Neural progenitor cell (in vitro differentiated cells): ENCODE measurements at regions not wholly inside any gene's neighbourhood (a gene's known extent, or its start where the extent isn't known, plus 50 kb on each side); places are given as distances from the start of the nearest gene placed in this dataset.

Experiments used
- DNase-seq: peaks from one replicate; pipeline ENCODE4 v3.0.0-alpha.2; 2016; ENCODE audit warnings: low spot score
- H2AFZ ChIP-seq: fragments of 200-600 bp; sonication (generic); replicated peaks from 2 replicates; pipeline ENCODE4 v1.6.1; 2016; ENCODE audit warnings: antibody characterized with exemption
- H3F3A ChIP-seq: fragments of 200-600 bp; sonication (generic); 2 replicates; pipeline ENCODE4 v1.6.1; 2016; ENCODE audit warnings: antibody characterized with exemption, low read depth
- H3K27ac ChIP-seq: fragments of 200-600 bp; sonication (generic); 2 replicates; pipeline ENCODE4 v1.5.1; 2016; ENCODE audit warnings: mild to moderate bottlenecking
- H3K27me3 ChIP-seq: fragments of 200-600 bp; sonication (generic); 2 replicates; pipeline ENCODE4 v1.6.1; 2016; ENCODE audit warnings: mild to moderate bottlenecking, moderate library complexity
- H3K36me3 ChIP-seq: fragments of 200-600 bp; sonication (generic); 2 replicates; pipeline ENCODE4 v1.5.1; 2016
- H3K4me1 ChIP-seq: fragments of 200-600 bp; sonication (generic); 2 replicates; pipeline ENCODE4 v1.6.1; 2016; ENCODE audit warnings: mixed run types
- H3K4me2 ChIP-seq: fragments of 200-600 bp; sonication (generic); 2 replicates; pipeline ENCODE4 v1.6.1; 2016
- H3K4me3 ChIP-seq: fragments of 200-600 bp; sonication (generic); 2 replicates; pipeline ENCODE4 v1.5.1; 2016
- H3K79me2 ChIP-seq: fragments of 200-600 bp; sonication (generic); 2 replicates; pipeline ENCODE4 v1.6.1; 2016; ENCODE audit warnings: low read depth
- H3K9ac ChIP-seq: fragments of 200-600 bp; sonication (generic); 2 replicates; pipeline ENCODE4 v1.6.1; 2016
- H3K9me3 ChIP-seq: fragments of 200-600 bp; sonication (generic); 2 replicates; pipeline ENCODE4 v1.5.1; 2016; ENCODE audit warnings: low read depth
- H4K20me1 ChIP-seq: fragments of 200-600 bp; sonication (generic); 2 replicates; pipeline ENCODE4 v1.6.1; 2016; ENCODE audit warnings: low read depth
- H3K27ac Mint-ChIP-seq: 3 replicates; pipeline ENCODE4 v1.8.0; 2021; ENCODE audit warnings: mixed read lengths
- H3K27me3 Mint-ChIP-seq: 2 replicates; pipeline ENCODE4 v1.8.0; 2022; ENCODE audit warnings: low read depth, mild to moderate bottlenecking, inconsistent platforms, moderate library complexity, mixed read lengths; ENCODE audit not compliant: insufficient read depth
- H3K36me3 Mint-ChIP-seq: 3 replicates; pipeline ENCODE4 v1.8.0; 2021; ENCODE audit warnings: mixed read lengths
- H3K4me1 Mint-ChIP-seq: 3 replicates; pipeline ENCODE4 v1.8.0; 2021; ENCODE audit warnings: mixed read lengths
- H3K4me3 Mint-ChIP-seq: 3 replicates; pipeline ENCODE4 v1.8.0; 2021; ENCODE audit warnings: mild to moderate bottlenecking, moderate library complexity, mixed read lengths
- H3K9me3 Mint-ChIP-seq: 3 replicates; pipeline ENCODE4 v1.8.0; 2020; ENCODE audit warnings: mixed read lengths
- CTCF ChIP-seq: fragments of 200-600 bp; sonication (generic); IDR thresholded peaks from 2 replicates; pipeline ENCODE4 v1.5.1; 2017; ENCODE audit warnings: antibody characterized with exemption, mild to moderate bottlenecking
- EZH2 ChIP-seq: fragments of 200-600 bp; sonication (generic); IDR thresholded peaks from 2 replicates; pipeline ENCODE4 v1.6.1; 2017; ENCODE audit warnings: antibody characterized with exemption, mild to moderate bottlenecking, moderate library complexity
- EZH2phosphoT487 ChIP-seq: fragments of 200-600 bp; sonication (generic); IDR thresholded peaks from 2 replicates; pipeline ENCODE4 v1.6.1; 2017; ENCODE audit warnings: antibody characterized with exemption

- no peak overlapping the region for H3K4me3 ChIP-seq
- no peak for DNase-seq
- H3K9me3 ChIP-seq: no peaks in the 10 kb centered on the region
- no peaks in the 10 kb centered on the region for H3K36me3 Mint-ChIP-seq
- TF ChIP-seq CTCF (no peak), EZH2phosphoT487 (no peak), EZH2 (no peak)
- H3K9me3 Mint-ChIP-seq: peaks cover 2% of the 10 kb centered on the region
- H4K20me1 ChIP-seq: no peaks in the 10 kb centered on the region
- H3K27ac Mint-ChIP-seq: no peak overlapping the region
- no peaks in the 10 kb centered on the region for H3K27me3 ChIP-seq
- H3K36me3 ChIP-seq: no peaks in the 10 kb centered on the region
- H3K4me1 Mint-ChIP-seq: peaks cover 5% of the 10 kb centered on the region
- no peak overlapping the region for H3K9ac ChIP-seq
- no peak overlapping the region for H3K4me3 Mint-ChIP-seq
- no peak overlapping the region for H3K27ac ChIP-seq
- H3F3A ChIP-seq: no peaks in the 10 kb centered on the region
- no peaks in the 10 kb centered on the region for H3K79me2 ChIP-seq
- H3K4me1 ChIP-seq: no peaks in the 10 kb centered on the region
- no peak overlapping the region for H2AFZ ChIP-seq
- H3K27me3 Mint-ChIP-seq: peaks cover 5% of the 10 kb centered on the region
- no peak overlapping the region for H3K4me2 ChIP-seq
Measured at GRCh38 chr20:20849161-20849560, 136.7 kb upstream of the RALGAPA2 start.

DNA sequence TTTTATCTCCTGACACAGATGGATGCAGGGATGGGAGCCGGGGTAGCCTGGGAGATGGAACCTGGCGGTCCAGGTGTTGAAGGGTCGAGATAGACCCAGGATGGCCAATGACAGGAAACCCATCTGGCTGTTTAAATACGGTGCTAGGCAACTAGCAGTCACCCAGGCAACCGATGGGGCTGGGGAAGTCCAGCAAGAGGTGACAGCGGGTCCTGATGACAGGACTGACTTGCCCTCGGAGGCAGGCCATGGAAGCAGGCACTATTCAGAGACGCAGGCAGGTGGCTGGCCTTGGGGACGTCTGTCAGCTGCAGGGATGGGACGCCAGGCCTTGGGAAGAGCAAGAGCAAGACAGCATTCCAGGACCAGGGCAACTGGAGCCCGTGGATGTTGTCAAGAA, 135.4 kb upstream of the RALGAPA2 start:
- Histone ChIP-seq H3K4me2 (no peak overlapping the region), H3K79me2 (no peaks in the 10 kb centered on the region), H3K36me3 (no peaks in the 10 kb centered on the region), H3K27me3 (no peaks in the 10 kb centered on the region), H3K4me1 (no peaks in the 10 kb centered on the region), H3F3A (no peaks in the 10 kb centered on the region), H3K27ac (no peak overlapping the region), H4K20me1 (no peaks in the 10 kb centered on the region), H2AFZ (no peak overlapping the region), H3K9ac (no peak overlapping the region), H3K9me3 (no peaks in the 10 kb centered on the region), H3K4me3 (no peak overlapping the region)
- no peaks in the 10 kb centered on the region for H3K9me3 Mint-ChIP-seq
- TF ChIP-seq CTCF (no peak), EZH2phosphoT487 (no peak), EZH2 (no peak)
- no peak for DNase-seq
- H3K4me1 Mint-ChIP-seq: peaks cover 5% of the 10 kb centered on the region
- H3K36me3 Mint-ChIP-seq: no peaks in the 10 kb centered on the region
- peaks cover 5% of the 10 kb centered on the region for H3K27me3 Mint-ChIP-seq
- no peak overlapping the region for H3K27ac Mint-ChIP-seq
- H3K4me3 Mint-ChIP-seq: no peak overlapping the region

DNA sequence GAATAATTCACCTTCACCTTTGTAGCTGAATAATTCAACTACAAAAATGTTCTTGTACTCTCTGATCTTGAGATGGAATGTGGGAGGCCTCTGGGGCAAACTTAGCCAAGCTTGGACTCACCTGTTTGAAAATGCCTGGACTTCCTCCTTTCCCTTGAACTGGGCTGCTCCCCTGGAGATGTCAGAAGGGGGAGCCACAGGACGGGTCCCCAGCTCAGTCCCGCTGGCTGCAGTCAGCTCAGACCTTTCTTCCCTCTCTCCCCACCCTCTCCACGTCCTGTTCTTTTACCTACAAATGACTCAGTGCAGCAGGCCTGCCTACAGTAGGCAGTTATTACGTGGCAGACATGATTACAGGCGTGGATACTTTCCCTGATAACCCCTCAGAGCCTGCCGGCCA, 131.5 kb upstream of the RALGAPA2 start:
- no peak overlapping the region for H3K4me3 ChIP-seq
- no peak overlapping the region for H3K9ac ChIP-seq
- no peaks in the 10 kb centered on the region for H3K9me3 ChIP-seq
- peak; percentile 49 for DNase-seq
- peak overlapping the region; percentile 24 for H2AFZ ChIP-seq
- no peaks in the 10 kb centered on the region for H3F3A ChIP-seq
- TF ChIP-seq EZH2phosphoT487 (no peak), EZH2 (no peak), CTCF (peak; percentile 42)
- peaks cover 2% of the 10 kb centered on the region for H3K4me1 Mint-ChIP-seq
- H3K79me2 ChIP-seq: no peaks in the 10 kb centered on the region
- H3K36me3 ChIP-seq: no peaks in the 10 kb centered on the region
- H3K27ac ChIP-seq: no peak overlapping the region
- H3K4me2 ChIP-seq: no peak overlapping the region
- no peaks in the 10 kb centered on the region for H3K36me3 Mint-ChIP-seq
- H3K9me3 Mint-ChIP-seq: no peaks in the 10 kb centered on the region
- peaks cover 8% of the 10 kb centered on the region for H3K27me3 Mint-ChIP-seq
- no peaks in the 10 kb centered on the region for H3K27me3 ChIP-seq
- no peaks in the 10 kb centered on the region for H3K4me1 ChIP-seq
- no peak overlapping the region for H3K4me3 Mint-ChIP-seq
- H4K20me1 ChIP-seq: no peaks in the 10 kb centered on the region
- H3K27ac Mint-ChIP-seq: no peak overlapping the region
